Kidney (tissue), 13 donors: ENCODE measurements at regions not wholly inside any gene's neighbourhood (a gene's known extent, or its start where the extent isn't known, plus 50 kb on each side); places are given as distances from the start of the nearest gene placed in this dataset.

Experiments used
- DNase-seq, 5 donors: peaks; one replicate each; pipeline ENCODE4 v3.0.0-alpha.2; 2013 to 2020
- FAIRE-seq: peaks from 2 replicates; lab custom pipeline; 2012; peaks lifted over from hg19 to GRCh38; lab: Jason Lieb, UNC
- H3K27ac ChIP-seq, 2 donors: one replicate each; pipeline ENCODE4 v1.7.0; 2013; ENCODE audit warnings: low read depth in 2 of 2, low read length in 2 of 2, inconsistent platforms in 1 of 2
- H3K27me3 ChIP-seq: one replicate; pipeline ENCODE4 v1.7.1; 2013; ENCODE audit warnings: low read length, inconsistent platforms; ENCODE audit not compliant: control insufficient read depth, insufficient read depth
- H3K36me3 ChIP-seq, 3 donors: one replicate each; pipeline versions ENCODE4 v1.7.0 to v1.7.1; 2013; ENCODE audit warnings: low read length in 3 of 3, control low read depth in 1 of 3, inconsistent platforms in 1 of 3; ENCODE audit not compliant: insufficient read depth in 3 of 3, control insufficient read depth in 2 of 3
- H3K4me1 ChIP-seq, 3 donors: one replicate each; pipeline versions ENCODE4 v1.7.0 to v1.7.1; 2013; ENCODE audit warnings: low read length in 3 of 3, inconsistent platforms in 1 of 3, low read depth in 1 of 3; ENCODE audit not compliant: control insufficient read depth in 2 of 3, insufficient read depth in 2 of 3
- H3K4me3 ChIP-seq, 3 donors: one replicate each; pipeline versions ENCODE4 v1.7.0 to v1.8.1; 2013; ENCODE audit warnings: low read length in 3 of 3, control low read depth in 1 of 3, inconsistent platforms in 1 of 3
- H3K9ac ChIP-seq, 3 donors: one replicate each; pipeline versions ENCODE4 v1.7.0 to v1.7.1; 2013; ENCODE audit warnings: low read length in 3 of 3, control low read depth in 1 of 3, inconsistent platforms in 1 of 3
- H3K9me3 ChIP-seq, 3 donors: one replicate each; pipeline versions ENCODE4 v1.7.0 to v1.7.1; 2013; ENCODE audit warnings: low read length in 3 of 3, control low read depth in 1 of 3, inconsistent platforms in 1 of 3; ENCODE audit not compliant: control insufficient read depth in 2 of 3, insufficient read depth in 1 of 3
- intact Hi-C: fragments of 100-400 bp; cut with DNase I; formaldehyde crosslinking; loops from one replicate; pipeline ENCODE4 v1.11.1; 2022
- TF ChIP-seq, protein P1 (sequence below): IDR thresholded peaks from 3 replicates; pipeline ENCODE4 v1.5.1; 2012; ENCODE audit warnings: mild to moderate bottlenecking, moderate library complexity, borderline replicate concordance; ENCODE audit not compliant: insufficient read depth; ENCODE audit errors: extremely low read depth
- donor health status: control.
- donor health status: control.
- donor health status: control.
- donor health status: control.
- donor health status: control.
- donor health status: DM: yes; HTN: yes; CAD: no.
- donor health status: Normal renal cell carcinoma (clear cell type).

GRCh38 chr11:131223198-131223991, 147.0 kb upstream of the NTM start:
- no peaks in the 10 kb centered on the region for H3K9me3 ChIP-seq
- no peak for DNase-seq
- H3K36me3 ChIP-seq, result no peaks in the 10 kb centered on the region
- no peak for FAIRE-seq
- no peak overlapping the region for H3K4me3 ChIP-seq
- H3K9ac ChIP-seq, result no peak overlapping the region
- TF ChIP-seq, protein P1, sequence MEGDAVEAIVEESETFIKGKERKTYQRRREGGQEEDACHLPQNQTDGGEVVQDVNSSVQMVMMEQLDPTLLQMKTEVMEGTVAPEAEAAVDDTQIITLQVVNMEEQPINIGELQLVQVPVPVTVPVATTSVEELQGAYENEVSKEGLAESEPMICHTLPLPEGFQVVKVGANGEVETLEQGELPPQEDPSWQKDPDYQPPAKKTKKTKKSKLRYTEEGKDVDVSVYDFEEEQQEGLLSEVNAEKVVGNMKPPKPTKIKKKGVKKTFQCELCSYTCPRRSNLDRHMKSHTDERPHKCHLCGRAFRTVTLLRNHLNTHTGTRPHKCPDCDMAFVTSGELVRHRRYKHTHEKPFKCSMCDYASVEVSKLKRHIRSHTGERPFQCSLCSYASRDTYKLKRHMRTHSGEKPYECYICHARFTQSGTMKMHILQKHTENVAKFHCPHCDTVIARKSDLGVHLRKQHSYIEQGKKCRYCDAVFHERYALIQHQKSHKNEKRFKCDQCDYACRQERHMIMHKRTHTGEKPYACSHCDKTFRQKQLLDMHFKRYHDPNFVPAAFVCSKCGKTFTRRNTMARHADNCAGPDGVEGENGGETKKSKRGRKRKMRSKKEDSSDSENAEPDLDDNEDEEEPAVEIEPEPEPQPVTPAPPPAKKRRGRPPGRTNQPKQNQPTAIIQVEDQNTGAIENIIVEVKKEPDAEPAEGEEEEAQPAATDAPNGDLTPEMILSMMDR, result no peak
- no peaks in the 10 kb centered on the region for H3K4me1 ChIP-seq
- intact Hi-C loops, result no loop called here
- H3K27ac ChIP-seq, result no peak overlapping the region
- no peaks in the 10 kb centered on the region for H3K27me3 ChIP-seq

GRCh38 chr11:131228378-131228777, 142.0 kb upstream of the NTM start:
- intact Hi-C loops, result no loop called here
- no peaks in the 10 kb centered on the region for H3K9me3 ChIP-seq
- H3K36me3 ChIP-seq, result no peaks in the 10 kb centered on the region
- H3K27ac ChIP-seq, result no peak overlapping the region
- DNase-seq, result no peak
- no peaks in the 10 kb centered on the region for H3K27me3 ChIP-seq
- H3K4me3 ChIP-seq, result no peak overlapping the region
- TF ChIP-seq, protein P1, result no peak
- no peaks in the 10 kb centered on the region for H3K4me1 ChIP-seq
- H3K9ac ChIP-seq, result no peak overlapping the region
- FAIRE-seq, result no peak

GRCh38 chr11:131229221-131229620, 141.2 kb upstream of the NTM start:
- Histone ChIP-seq H3K4me1 (no peaks in the 10 kb centered on the region), H3K27ac (no peak overlapping the region), H3K4me3 (no peak overlapping the region), H3K36me3 (no peaks in the 10 kb centered on the region), H3K27me3 (no peaks in the 10 kb centered on the region), H3K9ac (no peak overlapping the region), H3K9me3 (no peaks in the 10 kb centered on the region)
- intact Hi-C loops, result no loop called here
- TF ChIP-seq, protein P1, result no peak
- FAIRE-seq (no peak), DNase-seq (no peak)
